NCI-H1694 (cell line): ENCODE measurements at regions not wholly inside any gene's neighbourhood (a gene's known extent, or its start where the extent isn't known, plus 50 kb on each side); places are given as distances from the start of the nearest gene placed in this dataset.
"Not testable (repeated sequence)": the region's sequence is repeated elsewhere in the genome, so short reads cannot be mapped to it uniquely, and the experiment has no call there.

Source experiments
- DNase-seq: peaks from one replicate; lab custom pipeline; 2025; lab: John Stamatoyannopoulos, UW

GRCh38 chr16:29294951-29295795, 111.3 kb downstream of the NPIPB11 start:
- not testable (repeated sequence) for DNase-seq

GRCh38 chr16:29294400-29294933, 112.0 kb downstream of the NPIPB11 start:
- DNase-seq = not testable (repeated sequence)

GRCh38 chr16:29293545-29293944, 113.0 kb downstream of the NPIPB11 start:
- not testable (repeated sequence) for DNase-seq

DNA sequence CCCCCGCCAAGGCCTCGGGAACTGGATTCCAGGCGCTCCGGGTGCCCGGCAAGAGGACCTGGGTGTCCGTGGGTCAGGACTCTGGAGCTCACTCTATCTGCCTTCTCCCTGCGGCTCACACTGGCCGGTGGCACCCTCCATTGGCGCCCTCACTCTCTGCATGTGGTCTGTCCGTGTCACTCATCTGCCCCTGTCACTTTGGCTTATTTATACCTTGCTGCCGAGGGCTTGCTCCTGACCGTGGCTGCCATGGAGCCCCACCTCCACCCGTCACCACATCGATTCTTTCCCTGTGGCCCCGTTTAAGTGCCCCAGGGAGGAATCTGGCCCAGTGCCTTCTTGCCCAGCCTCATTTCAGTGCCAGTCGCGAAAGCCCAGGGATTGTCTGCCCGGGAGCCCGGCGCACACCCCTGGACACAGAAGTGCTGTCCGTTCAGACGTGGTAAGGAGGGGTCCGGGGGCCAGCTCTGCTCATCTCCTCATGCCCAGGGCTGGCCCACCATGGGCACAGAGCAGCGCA, 113.5 kb downstream of the NPIPB11 start:
- not testable (repeated sequence) for DNase-seq

GRCh38 chr16:29291329-29292271, 114.9 kb downstream of the NPIPB11 start:
- not testable (repeated sequence) for DNase-seq

- DNase-seq = no peak
Measured at GRCh38 chr16:29290631-29291247, 115.8 kb downstream of the NPIPB11 start.

GRCh38 chr16:29289516-29290239, 116.8 kb downstream of the NPIPB11 start:
- DNase-seq = not testable (repeated sequence)

GRCh38 chr16:29288711-29289474, 117.6 kb downstream of the NPIPB11 start:
- not testable (repeated sequence) for DNase-seq

DNA sequence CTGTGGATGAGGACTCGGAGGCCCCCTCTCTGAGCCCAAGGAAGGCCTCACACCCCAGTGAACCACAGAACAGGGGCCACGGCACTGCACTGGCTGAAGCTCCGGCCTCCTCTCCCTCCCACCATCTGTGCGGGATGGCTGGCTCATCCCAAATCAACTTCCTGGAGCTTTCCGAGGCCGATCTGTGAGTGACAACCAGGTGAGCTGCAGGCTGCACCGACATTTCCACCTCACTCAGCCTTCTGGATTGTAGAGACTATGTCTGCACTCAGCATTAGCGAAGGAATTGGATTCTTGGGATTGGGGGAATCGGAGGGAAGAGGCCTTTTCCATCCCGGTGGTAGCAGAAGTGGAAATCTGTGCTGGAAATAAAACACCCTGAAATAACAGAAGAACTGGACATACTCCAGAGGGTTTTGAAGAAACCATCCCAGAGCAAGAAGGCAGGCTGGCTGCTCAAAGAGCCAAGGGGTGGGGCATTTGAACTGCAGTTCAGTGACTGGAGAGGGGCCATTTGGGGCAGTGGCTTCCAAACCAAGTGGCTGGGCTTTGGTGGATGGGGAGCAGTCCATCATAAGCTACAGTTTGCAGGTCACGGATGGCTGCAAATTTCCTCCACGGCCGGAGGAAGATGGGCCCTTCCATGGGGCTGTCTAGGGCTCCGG, 118.5 kb downstream of the NPIPB11 start:
- not testable (repeated sequence) for DNase-seq

GRCh38 chr16:29287246-29287645, 119.3 kb downstream of the NPIPB11 start:
- DNase-seq = not testable (repeated sequence)

GRCh38 chr16:29286796-29287195, 119.7 kb downstream of the NPIPB11 start:
- not testable (repeated sequence) for DNase-seq

DNA sequence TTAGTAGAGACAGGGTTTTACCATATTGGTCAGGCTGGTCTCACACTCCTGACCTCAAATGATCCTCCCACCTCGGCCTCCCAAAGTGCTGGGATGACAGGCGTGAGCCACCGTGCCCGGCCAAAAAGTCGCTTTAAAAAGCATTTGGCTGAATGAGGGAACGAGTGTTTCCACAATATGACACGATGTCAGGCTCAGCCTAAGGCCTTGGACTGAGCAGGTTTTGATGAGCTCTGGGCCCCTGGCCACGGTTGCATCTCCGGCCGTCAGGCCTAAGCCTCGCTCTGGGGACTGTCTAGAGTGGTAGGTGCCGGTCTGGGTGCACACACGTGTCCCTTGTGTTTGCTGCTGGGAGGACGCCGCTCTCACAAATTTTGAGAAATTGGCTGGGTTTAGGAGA, 120.3 kb downstream of the NPIPB11 start:
- DNase-seq = not testable (repeated sequence)

- DNase-seq = not testable (repeated sequence)
Measured at GRCh38 chr16:29285151-29285885, 121.2 kb downstream of the NPIPB11 start.

DNA sequence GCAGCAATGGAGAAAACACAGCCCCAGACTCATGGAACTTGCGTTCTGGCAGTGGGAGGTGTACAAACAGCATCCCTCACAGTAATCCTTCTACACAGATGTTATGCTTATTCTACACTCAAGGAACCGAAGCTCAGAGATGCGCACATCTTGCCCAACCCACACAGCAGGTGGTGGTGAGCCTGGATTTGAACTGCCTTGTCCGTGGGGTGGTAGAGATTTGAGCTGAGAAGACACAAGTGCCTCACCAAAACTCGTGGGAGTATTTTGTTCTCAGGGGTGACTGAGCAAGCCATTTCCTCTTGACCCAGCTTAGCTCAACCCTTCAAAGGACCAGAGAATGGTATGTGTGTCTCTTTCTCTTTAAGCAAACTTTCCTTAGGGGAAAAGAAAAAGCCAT, 121.8 kb downstream of the NPIPB11 start:
- not testable (repeated sequence) for DNase-seq

DNA sequence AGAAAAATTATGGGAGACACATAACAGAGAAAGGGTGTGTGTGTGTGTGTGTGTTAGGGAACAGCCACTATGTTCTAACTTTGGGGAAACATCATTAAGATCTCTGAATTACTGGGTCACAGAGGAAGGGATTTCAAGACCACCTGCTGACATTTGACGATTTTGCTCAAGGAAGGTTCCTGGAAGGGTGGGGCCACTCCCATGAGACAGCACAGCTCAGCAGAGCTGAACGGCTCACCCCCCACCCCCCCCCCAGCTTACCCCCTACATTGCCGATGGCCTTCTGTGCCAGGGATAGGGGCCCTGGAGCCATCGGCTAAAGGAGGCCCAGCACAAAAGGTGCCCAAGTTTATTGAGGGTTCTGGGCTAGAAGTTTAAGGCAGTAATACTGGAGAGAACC, 122.4 kb downstream of the NPIPB11 start:
- DNase-seq = not testable (repeated sequence)

DNA sequence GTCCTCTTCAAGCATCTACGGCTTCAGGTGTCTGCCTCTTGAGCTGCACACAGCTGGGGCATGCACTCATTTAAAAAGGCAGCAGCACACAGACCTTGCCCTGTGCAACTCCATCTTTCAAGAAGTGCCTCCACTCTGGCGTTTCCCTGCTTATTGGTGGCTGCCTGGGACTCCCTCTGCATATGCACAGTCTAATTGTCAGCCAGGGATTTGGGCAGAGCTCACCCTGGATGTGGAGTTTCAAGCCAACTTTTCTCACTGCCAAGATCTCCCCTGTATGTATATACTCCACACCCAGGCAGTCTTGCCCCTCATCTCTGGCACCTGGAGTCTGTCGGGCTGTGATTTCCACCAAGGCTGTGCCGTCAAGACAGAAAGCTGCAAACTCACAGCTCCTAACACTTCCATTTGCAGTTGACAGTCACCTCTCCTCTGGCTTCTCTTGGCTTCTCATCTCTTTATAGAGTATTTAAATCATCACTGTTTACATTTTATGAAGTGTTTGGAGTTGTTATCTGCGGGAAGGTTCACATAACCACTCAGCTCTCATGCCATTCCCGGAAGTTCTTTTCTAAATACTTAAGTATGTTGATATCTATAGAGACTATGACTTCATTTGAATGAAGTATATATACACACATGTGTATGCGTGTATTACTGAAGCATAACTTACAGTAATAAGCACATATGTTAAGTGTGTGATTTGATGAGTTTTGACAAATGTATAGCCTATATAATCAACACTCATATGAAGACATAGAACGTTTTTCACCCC, 128.2 kb downstream of the NPIPB11 start:
- DNase-seq = not testable (repeated sequence)

GRCh38 chr16:29276446-29276845, 130.1 kb downstream of the NPIPB11 start:
- not testable (repeated sequence) for DNase-seq
